Spleen (tissue), 7 donors: ENCODE measurements at regions not wholly inside any gene's neighbourhood (a gene's known extent, or its start where the extent isn't known, plus 50 kb on each side); places are given as distances from the start of the nearest gene placed in this dataset.

ENCODE experiments used
- POLR2A ChIP-seq, 3 donors: fragments of 450-650 bp; IDR thresholded peaks; one replicate each; pipeline ENCODE4 v1.5.1; 2017; ENCODE audit warnings: antibody characterized with exemption in 3 of 3, mild to moderate bottlenecking in 1 of 3
- TF ChIP-seq, protein P1 (sequence below), 11 experiments: fragments of 200-600 bp in 7 of 11; fragments of 450-650 bp in 4 of 11; sonication (generic) in 4 of 11; IDR thresholded peaks in 8 of 11; conservative IDR thresholded peaks in 3 of 11; 1 replicate in 7 of 11; 2 replicates in 4 of 11; pipeline versions ENCODE4 v1.4.0 to v1.8.0; 2016 to 2021; ENCODE audit warnings: antibody characterized with exemption in 11 of 11, inconsistent platforms in 4 of 11, mild to moderate bottlenecking in 1 of 11
- donor health status: DM: no; HTN: no; CAD: no; lungs with moderate emphysema.
- donor health status: DM: no; HTN: no; CAD: no.
- donor health status: DM: no; HTN: no; CAD: no.

DNA sequence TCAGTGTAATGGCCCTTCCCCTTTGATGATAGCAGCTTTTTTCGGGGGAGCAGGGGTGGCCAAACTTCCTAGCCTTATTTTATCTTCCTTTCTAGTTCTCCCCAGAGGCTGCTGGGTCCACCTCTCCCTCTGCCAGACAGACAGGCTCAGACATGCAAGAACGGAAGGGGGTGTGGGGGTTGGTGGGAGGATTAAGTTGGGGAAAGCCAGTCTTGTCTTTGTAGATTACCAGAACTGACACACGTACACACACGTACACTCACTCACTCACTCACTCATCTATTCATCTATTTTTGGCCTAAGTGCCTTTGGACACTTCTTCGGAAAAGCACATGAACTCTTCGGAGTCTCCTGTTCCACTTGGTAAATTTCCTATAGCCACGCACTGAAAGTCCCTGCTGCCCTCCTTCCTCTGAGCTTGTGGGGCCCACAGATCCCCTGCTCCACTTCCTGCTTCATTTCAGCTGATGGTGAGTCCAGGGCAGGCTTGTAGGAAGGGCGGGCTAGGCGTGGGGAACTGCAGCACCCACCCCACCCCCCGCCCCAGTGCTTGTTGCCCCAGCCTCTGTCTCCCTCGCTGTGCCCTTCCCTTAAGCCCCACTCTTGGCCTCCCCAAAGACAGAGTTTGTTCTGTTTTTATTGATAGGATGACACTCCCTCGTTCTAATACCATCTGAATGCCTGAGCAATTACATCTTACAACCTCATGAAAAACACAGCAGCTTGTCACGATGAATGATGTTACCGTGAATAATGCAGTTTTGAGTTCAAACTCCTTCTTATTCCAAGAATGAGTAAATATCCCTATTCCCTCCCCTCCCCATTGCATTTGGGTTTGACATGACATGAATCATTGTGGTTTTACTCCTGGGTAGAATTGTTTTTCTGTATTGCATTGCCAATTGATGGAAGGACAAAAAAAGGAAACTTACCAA lies 60.7 kb upstream of the ATP5PO start:
- TF ChIP-seq, protein P1, sequence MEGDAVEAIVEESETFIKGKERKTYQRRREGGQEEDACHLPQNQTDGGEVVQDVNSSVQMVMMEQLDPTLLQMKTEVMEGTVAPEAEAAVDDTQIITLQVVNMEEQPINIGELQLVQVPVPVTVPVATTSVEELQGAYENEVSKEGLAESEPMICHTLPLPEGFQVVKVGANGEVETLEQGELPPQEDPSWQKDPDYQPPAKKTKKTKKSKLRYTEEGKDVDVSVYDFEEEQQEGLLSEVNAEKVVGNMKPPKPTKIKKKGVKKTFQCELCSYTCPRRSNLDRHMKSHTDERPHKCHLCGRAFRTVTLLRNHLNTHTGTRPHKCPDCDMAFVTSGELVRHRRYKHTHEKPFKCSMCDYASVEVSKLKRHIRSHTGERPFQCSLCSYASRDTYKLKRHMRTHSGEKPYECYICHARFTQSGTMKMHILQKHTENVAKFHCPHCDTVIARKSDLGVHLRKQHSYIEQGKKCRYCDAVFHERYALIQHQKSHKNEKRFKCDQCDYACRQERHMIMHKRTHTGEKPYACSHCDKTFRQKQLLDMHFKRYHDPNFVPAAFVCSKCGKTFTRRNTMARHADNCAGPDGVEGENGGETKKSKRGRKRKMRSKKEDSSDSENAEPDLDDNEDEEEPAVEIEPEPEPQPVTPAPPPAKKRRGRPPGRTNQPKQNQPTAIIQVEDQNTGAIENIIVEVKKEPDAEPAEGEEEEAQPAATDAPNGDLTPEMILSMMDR (IDR thresholded peaks at IDR 0.05 in 8 of 11, conservative IDR thresholded peaks at IDR 0.05 in 3 of 11): no peak
- TF ChIP-seq POLR2A (IDR thresholded peaks at IDR 0.05): no peak
